ENCODE measurements at regions not wholly inside any gene's neighbourhood (a gene's known extent, or its start where the extent isn't known, plus 50 kb on each side); places are given as distances from the start of the nearest gene placed in this dataset.

- TF ChIP-seq CTCF (IDR thresholded peaks at IDR 0.05; ENCODE audit: poor library complexity) (no peak), EZH2 (IDR thresholded peaks at IDR 0.05; ENCODE audit: borderline replicate concordance) (no peak)
Observed at GRCh38 chr9:110115826-110116542, 92.0 kb downstream of the C9orf152 start.

All from hepatocyte (in vitro differentiated cells).